ENCODE measurements at regions not wholly inside any gene's neighbourhood (a gene's known extent, or its start where the extent isn't known, plus 50 kb on each side); places are given as distances from the start of the nearest gene placed in this dataset.

- DNase-seq (ENCODE audit: low spot score) = no peak
- no peaks in the 10 kb centered on the region for H3K9me3 ChIP-seq
- no peaks in the 10 kb centered on the region for H3K27me3 ChIP-seq
- no peaks in the 10 kb centered on the region for H3K36me3 ChIP-seq
- TF ChIP-seq CTCF (IDR thresholded peaks at IDR 0.05) = no peak
- H3K4me1 ChIP-seq = no peaks in the 10 kb centered on the region
- no peak overlapping the region for H3K27ac ChIP-seq
- H3K4me3 ChIP-seq = no peak overlapping the region
These were observed 356.3 kb upstream of the IRAK1BP1 start for GRCh38 chr6:78511009-78511408.

GRCh38 chr6:78513856-78514255 lies 353.5 kb upstream of the IRAK1BP1 start:
- Histone ChIP-seq H3K9me3 (no peaks in the 10 kb centered on the region), H3K4me3 (no peak overlapping the region), H3K27me3 (no peaks in the 10 kb centered on the region), H3K4me1 (no peaks in the 10 kb centered on the region), H3K36me3 (no peaks in the 10 kb centered on the region), H3K27ac (no peak overlapping the region)
- no peak for TF ChIP-seq CTCF (IDR thresholded peaks at IDR 0.05)
- no peak for DNase-seq (ENCODE audit: low spot score)

- H3K27ac ChIP-seq = no peak overlapping the region
- DNase-seq (ENCODE audit: low spot score) = no peak
- no peak overlapping the region for H3K4me3 ChIP-seq
- H3K27me3 ChIP-seq = no peaks in the 10 kb centered on the region
- H3K9me3 ChIP-seq = no peaks in the 10 kb centered on the region
- no peak for TF ChIP-seq CTCF (IDR thresholded peaks at IDR 0.05)
- no peaks in the 10 kb centered on the region for H3K36me3 ChIP-seq
- no peaks in the 10 kb centered on the region for H3K4me1 ChIP-seq
These were observed 352.1 kb upstream of the IRAK1BP1 start for GRCh38 chr6:78515271-78515670.

GRCh38 chr6:78517399-78517798 lies 350.0 kb upstream of the IRAK1BP1 start:
- DNase-seq (ENCODE audit: low spot score) = no peak
- Histone ChIP-seq H3K36me3 (no peaks in the 10 kb centered on the region), H3K27me3 (no peaks in the 10 kb centered on the region), H3K4me1 (no peaks in the 10 kb centered on the region), H3K4me3 (no peak overlapping the region), H3K27ac (no peak overlapping the region), H3K9me3 (no peaks in the 10 kb centered on the region)
- no peak for TF ChIP-seq CTCF (IDR thresholded peaks at IDR 0.05)

GRCh38 chr6:78523622-78524021 lies 343.7 kb upstream of the IRAK1BP1 start:
- H3K27me3 ChIP-seq = no peaks in the 10 kb centered on the region
- H3K36me3 ChIP-seq = no peaks in the 10 kb centered on the region

More at GRCh38 chr6:78523622-78524021, 343.7 kb upstream of the IRAK1BP1 start:
- Histone ChIP-seq H3K9me3 (no peaks in the 10 kb centered on the region), H3K4me3 (no peak overlapping the region), H3K27ac (no peak overlapping the region), H3K4me1 (no peaks in the 10 kb centered on the region)
- no peak for DNase-seq (ENCODE audit: low spot score)
- TF ChIP-seq CTCF (IDR thresholded peaks at IDR 0.05) = no peak
